Mesothelial cell of epicardium (in vitro differentiated cells): ENCODE measurements at regions not wholly inside any gene's neighbourhood (a gene's known extent, or its start where the extent isn't known, plus 50 kb on each side); places are given as distances from the start of the nearest gene placed in this dataset.

Experiments used
- DNase-seq, 2 experiments: peaks; one replicate each; pipeline ENCODE4 v3.0.0; 2021; ENCODE audit warnings: low spot score in 2 of 2; ENCODE audit not compliant: unreplicated experiment in 2 of 2
- H3K27ac Mint-ChIP-seq: 2 replicates; pipeline ENCODE4 v1.8.0; 2021; ENCODE audit warnings: mixed read lengths
- H3K27me3 Mint-ChIP-seq: 2 replicates; pipeline ENCODE4 v1.8.0; 2021; ENCODE audit warnings: low read depth, mixed read lengths
- H3K36me3 Mint-ChIP-seq: 2 replicates; pipeline ENCODE4 v1.8.0; 2021; ENCODE audit warnings: mixed read lengths
- H3K4me1 Mint-ChIP-seq: 2 replicates; pipeline ENCODE4 v1.8.0; 2021; ENCODE audit warnings: mixed read lengths
- H3K4me3 Mint-ChIP-seq: 2 replicates; pipeline ENCODE4 v1.8.0; 2021; ENCODE audit warnings: mild to moderate bottlenecking, moderate library complexity, mixed read lengths
- H3K9me3 Mint-ChIP-seq: 2 replicates; pipeline ENCODE4 v1.8.0; 2021; ENCODE audit warnings: mixed read lengths
- CTCF ChIP-seq: fragments of 200-600 bp; sonication (generic); IDR thresholded peaks from one replicate; pipeline ENCODE4 v1.5.0; 2021; ENCODE audit warnings: antibody characterized with exemption; ENCODE audit not compliant: unreplicated experiment

- no peak for TF ChIP-seq CTCF
- no peak overlapping the region for H3K4me3 Mint-ChIP-seq
- no peaks in the 10 kb centered on the region for H3K36me3 Mint-ChIP-seq
- no peak for DNase-seq
- peaks cover 31% of the 10 kb centered on the region for H3K4me1 Mint-ChIP-seq
- peak overlapping the region; percentile 24 for H3K27ac Mint-ChIP-seq
- no peaks in the 10 kb centered on the region for H3K9me3 Mint-ChIP-seq
- H3K27me3 Mint-ChIP-seq: no peaks in the 10 kb centered on the region
Observed at GRCh38 chr6:56841751-56842150, 113.2 kb upstream of the BEND6 start.

DNA sequence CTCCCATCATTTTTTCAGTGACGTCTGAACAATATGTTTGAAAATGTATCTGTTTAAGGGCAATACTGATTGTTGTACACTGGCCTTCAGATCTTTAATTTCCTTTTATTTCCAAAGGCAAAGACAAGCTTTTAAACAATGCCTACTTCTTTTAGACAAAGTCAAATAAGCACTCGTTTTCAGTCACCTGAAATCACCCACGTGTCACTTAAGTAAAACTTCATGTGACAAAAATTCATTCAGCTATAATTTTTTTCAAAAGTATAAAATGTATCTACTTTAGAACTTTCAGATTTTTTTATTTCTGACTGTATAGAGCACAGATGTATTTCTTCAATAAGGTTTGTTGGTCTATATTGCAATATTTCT is 113.5 kb upstream of the BEND6 start:
- Mint-ChIP-seq H3K4me3 (no peak overlapping the region), H3K36me3 (no peaks in the 10 kb centered on the region), H3K9me3 (no peaks in the 10 kb centered on the region), H3K4me1 (peaks cover 31% of the 10 kb centered on the region), H3K27ac (peak overlapping the region; percentile 69), H3K27me3 (no peaks in the 10 kb centered on the region)
- DNase-seq: no peak
- TF ChIP-seq CTCF: no peak

- no peak for DNase-seq
- Mint-ChIP-seq H3K4me3 (no peak overlapping the region), H3K27ac (peak overlapping the region; percentile 69), H3K4me1 (peaks cover 31% of the 10 kb centered on the region), H3K36me3 (no peaks in the 10 kb centered on the region), H3K9me3 (no peaks in the 10 kb centered on the region), H3K27me3 (no peaks in the 10 kb centered on the region)
- no peak for TF ChIP-seq CTCF
Observed at GRCh38 chr6:56840467-56841380, 114.2 kb upstream of the BEND6 start.

DNA sequence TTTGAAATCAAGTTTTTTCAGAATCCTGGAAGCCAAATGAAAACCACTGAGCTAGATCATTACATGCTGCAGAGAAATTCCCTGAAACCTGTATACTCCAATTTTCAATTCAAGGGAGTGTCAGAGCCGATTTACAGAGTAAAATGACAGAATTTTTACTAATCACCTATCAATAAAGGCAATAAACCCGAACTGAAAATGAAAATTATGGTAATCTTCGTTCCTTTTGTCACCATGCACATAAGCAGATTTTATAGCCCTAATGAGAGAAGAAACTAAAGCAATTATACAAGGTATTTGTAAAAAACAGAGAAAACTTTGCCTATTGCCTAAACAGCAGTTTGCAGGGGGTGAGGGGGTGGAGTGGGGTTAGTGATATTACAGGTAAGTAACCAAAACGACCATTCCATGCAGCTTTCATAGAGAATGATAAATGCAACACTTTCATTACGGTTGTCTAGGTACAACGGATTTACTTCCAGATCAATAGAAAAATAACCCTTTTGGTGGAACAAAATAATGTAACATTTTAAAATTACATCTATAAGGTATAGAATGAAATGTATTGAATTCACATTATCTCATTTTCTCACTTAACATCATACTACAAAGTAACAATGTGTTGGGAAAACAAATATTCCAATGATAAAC is 115.2 kb upstream of the BEND6 start:
- TF ChIP-seq CTCF: no peak
- Mint-ChIP-seq H3K36me3 (no peaks in the 10 kb centered on the region), H3K27ac (no peak overlapping the region), H3K9me3 (no peaks in the 10 kb centered on the region), H3K4me3 (no peak overlapping the region), H3K27me3 (no peaks in the 10 kb centered on the region), H3K4me1 (peaks cover 31% of the 10 kb centered on the region)
- no peak for DNase-seq

- no peak overlapping the region for H3K27ac Mint-ChIP-seq
- no peaks in the 10 kb centered on the region for H3K27me3 Mint-ChIP-seq
- no peak for TF ChIP-seq CTCF
- H3K9me3 Mint-ChIP-seq: no peaks in the 10 kb centered on the region
- H3K36me3 Mint-ChIP-seq: no peaks in the 10 kb centered on the region
- peaks cover 31% of the 10 kb centered on the region for H3K4me1 Mint-ChIP-seq
- no peak for DNase-seq
- no peak overlapping the region for H3K4me3 Mint-ChIP-seq
Observed at GRCh38 chr6:56838965-56839364, 115.9 kb upstream of the BEND6 start.
